ENCODE measurements at regions not wholly inside any gene's neighbourhood (a gene's known extent, or its start where the extent isn't known, plus 50 kb on each side); places are given as distances from the start of the nearest gene placed in this dataset.
A peak's percentile ranks its signal among the peaks of the same experiment; 100 is the strongest.
"Not testable (repeated sequence)": the region's sequence is repeated elsewhere in the genome, so short reads cannot be mapped to it uniquely, and the experiment has no call there.

GRCh38 chr7:46089281-46089680 is 168.2 kb upstream of the IGFBP3 start:
- DNase-seq: no peak

- not testable (repeated sequence) for DNase-seq
Observed at GRCh38 chr7:46088486-46088885, 167.4 kb upstream of the IGFBP3 start.

- no peak for DNase-seq
Observed at GRCh38 chr7:46080595-46081159, 159.6 kb upstream of the IGFBP3 start.

- no peak for DNase-seq
Observed at GRCh38 chr7:46079421-46079820, 158.3 kb upstream of the IGFBP3 start.

GRCh38 chr7:46076527-46076926 is 155.5 kb upstream of the IGFBP3 start:
- DNase-seq: no peak

GRCh38 chr7:46072722-46073121 is 151.7 kb upstream of the IGFBP3 start:
- DNase-seq: no peak

- no peak for DNase-seq
Observed at GRCh38 chr7:46071601-46072000, 150.5 kb upstream of the IGFBP3 start.

GRCh38 chr7:46071076-46071475 is 150.0 kb upstream of the IGFBP3 start:
- DNase-seq: no peak

GRCh38 chr7:46068159-46068558 is 147.1 kb upstream of the IGFBP3 start:
- no peak for DNase-seq

- no peak for DNase-seq
Observed at GRCh38 chr7:46059308-46060020, 138.4 kb upstream of the IGFBP3 start.

- no peak for DNase-seq
Observed at GRCh38 chr7:46058086-46058823, 137.2 kb upstream of the IGFBP3 start.

GRCh38 chr7:46054915-46055314 is 133.8 kb upstream of the IGFBP3 start:
- DNase-seq: no peak

- DNase-seq: no peak
Observed at GRCh38 chr7:46054272-46054671, 133.2 kb upstream of the IGFBP3 start.

GRCh38 chr7:46047581-46047980 is 126.5 kb upstream of the IGFBP3 start:
- DNase-seq: no peak

- peak; percentile 75 for DNase-seq
Observed at GRCh38 chr7:46043338-46043737, 122.3 kb upstream of the IGFBP3 start.

GRCh38 chr7:46039813-46040212 is 118.7 kb upstream of the IGFBP3 start:
- not testable (repeated sequence) for DNase-seq

- no peak for DNase-seq
Observed at GRCh38 chr7:46035166-46035565, 114.1 kb upstream of the IGFBP3 start.

GRCh38 chr7:46034056-46034768 is 113.1 kb upstream of the IGFBP3 start:
- DNase-seq: no peak

GRCh38 chr7:46033592-46033991 is 112.5 kb upstream of the IGFBP3 start:
- DNase-seq: no peak

- DNase-seq: no peak
Observed at GRCh38 chr7:46032942-46033341, 111.9 kb upstream of the IGFBP3 start.

- no peak for DNase-seq
Observed at GRCh38 chr7:46032353-46032752, 111.3 kb upstream of the IGFBP3 start.

- DNase-seq: no peak
Observed at GRCh38 chr7:46029111-46029704, 108.1 kb upstream of the IGFBP3 start.

- DNase-seq: no peak
Observed at GRCh38 chr7:46028246-46028645, 107.2 kb upstream of the IGFBP3 start.
